Esophagus (tissue), 2 donors: ENCODE measurements at regions not wholly inside any gene's neighbourhood (a gene's known extent, or its start where the extent isn't known, plus 50 kb on each side); places are given as distances from the start of the nearest gene placed in this dataset.

Experiments
- H3K27ac ChIP-seq, 2 donors: one replicate each; pipeline ENCODE4 v1.5.1; 2013; ENCODE audit warnings: low read depth in 2 of 2, mild to moderate bottlenecking in 2 of 2, inconsistent platforms in 1 of 2, low read length in 1 of 2, moderate library complexity in 1 of 2
- H3K27me3 ChIP-seq, 2 donors: one replicate each; pipeline ENCODE4 v1.6.1; 2013; ENCODE audit warnings: low read length in 2 of 2, control low read depth in 1 of 2, mild to moderate bottlenecking in 1 of 2; ENCODE audit not compliant: insufficient read depth in 2 of 2, control insufficient read depth in 1 of 2
- H3K36me3 ChIP-seq, 2 donors: one replicate each; pipeline ENCODE4 v1.6.1; 2013; ENCODE audit warnings: low read length in 1 of 2; ENCODE audit not compliant: control insufficient read depth in 2 of 2, insufficient read depth in 2 of 2
- H3K4me1 ChIP-seq, 2 donors: one replicate each; pipeline ENCODE4 v1.6.1; 2013; ENCODE audit warnings: low read length in 1 of 2; ENCODE audit not compliant: control insufficient read depth in 2 of 2, insufficient read depth in 2 of 2
- H3K4me3 ChIP-seq, 2 donors: one replicate each; pipeline ENCODE4 v1.5.1; 2013; ENCODE audit warnings: low read length in 2 of 2, mild to moderate bottlenecking in 2 of 2, low read depth in 1 of 2, moderate library complexity in 1 of 2
- H3K9me3 ChIP-seq, 2 donors: one replicate each; pipeline ENCODE4 v1.6.1; 2013; ENCODE audit warnings: mild to moderate bottlenecking in 2 of 2, low read depth in 1 of 2, low read length in 1 of 2, moderate library complexity in 1 of 2; ENCODE audit not compliant: control insufficient read depth in 2 of 2, insufficient read depth in 1 of 2
- WGBS, 2 donors: extraction: QIAGEN DNeasy Blood & Tissue Kit; methylation state at CpG; one replicate each; pipeline ENCODE4 v1.1.7; 2013; 5-methylcytosine and 5-hydroxymethylcytosine counted together
- donor health status: healthy with polysubstance abuse.
- donor health status: Bipolar disorder and iron deficiency.

DNA sequence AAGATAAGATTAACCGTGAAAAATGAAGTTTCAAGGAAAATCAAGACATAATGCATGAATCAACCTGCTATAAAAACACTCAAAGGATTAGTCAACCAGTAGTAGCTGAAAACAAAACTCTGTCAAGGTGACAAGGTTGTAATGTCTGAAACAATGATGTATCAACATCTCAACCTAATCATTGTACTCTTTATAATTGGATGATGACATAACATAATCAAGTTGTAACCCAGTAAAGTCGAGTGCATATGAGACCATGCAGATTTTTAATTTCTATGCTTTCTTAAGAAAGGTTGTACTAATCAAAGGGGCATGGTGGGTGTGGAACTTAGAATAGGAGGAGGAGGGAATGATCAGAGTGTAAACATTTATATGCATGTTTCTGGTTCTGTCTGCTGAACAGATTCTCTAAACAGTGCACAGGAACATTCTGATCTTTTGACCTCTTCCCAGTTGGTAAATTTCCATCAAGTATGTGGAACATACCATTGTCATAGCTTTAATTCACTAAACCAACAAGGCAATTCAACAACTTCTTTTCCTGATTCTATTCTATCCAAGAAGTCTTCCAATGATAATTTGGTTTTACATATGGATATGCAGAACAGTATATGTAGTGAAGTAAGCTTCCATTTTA, 253.7 kb downstream of the TTC6 start:
- WGBS, 2 donors: 64 to 73% methylated on average over 2 of the region's 2 CpGs
- H3K4me3 ChIP-seq: no peak overlapping the region
- no peaks in the 10 kb centered on the region for H3K36me3 ChIP-seq
- no peaks in the 10 kb centered on the region for H3K27me3 ChIP-seq
- H3K4me1 ChIP-seq: no peaks in the 10 kb centered on the region
- H3K27ac ChIP-seq: no peak overlapping the region
- H3K9me3 ChIP-seq: no peaks in the 10 kb centered on the region

DNA sequence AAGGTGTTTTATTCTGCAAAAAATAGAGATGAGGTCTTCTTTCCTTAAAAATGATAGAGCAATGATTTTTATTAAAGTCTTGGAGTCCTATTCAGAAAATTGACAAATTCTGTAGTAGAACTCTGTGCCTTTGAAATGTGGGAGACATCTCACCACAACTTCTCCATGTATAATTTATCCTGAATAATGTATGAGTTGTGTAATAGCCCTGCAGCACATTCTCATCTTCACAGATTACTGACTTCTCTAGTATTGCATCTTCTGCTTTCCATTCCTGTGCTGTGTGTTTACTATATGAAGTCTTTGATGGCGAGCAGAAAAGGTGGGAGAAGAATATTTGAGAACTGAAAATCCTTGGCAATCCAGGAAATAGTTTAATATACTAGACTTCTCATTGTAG, 255.6 kb downstream of the TTC6 start:
- H3K4me1 ChIP-seq: no peaks in the 10 kb centered on the region
- no peak overlapping the region for H3K4me3 ChIP-seq
- H3K27me3 ChIP-seq: no peaks in the 10 kb centered on the region
- 80 to 83% methylated on average over 1 of the region's 1 CpG for WGBS, 2 donors
- H3K27ac ChIP-seq: no peak overlapping the region
- no peaks in the 10 kb centered on the region for H3K9me3 ChIP-seq
- no peaks in the 10 kb centered on the region for H3K36me3 ChIP-seq

DNA sequence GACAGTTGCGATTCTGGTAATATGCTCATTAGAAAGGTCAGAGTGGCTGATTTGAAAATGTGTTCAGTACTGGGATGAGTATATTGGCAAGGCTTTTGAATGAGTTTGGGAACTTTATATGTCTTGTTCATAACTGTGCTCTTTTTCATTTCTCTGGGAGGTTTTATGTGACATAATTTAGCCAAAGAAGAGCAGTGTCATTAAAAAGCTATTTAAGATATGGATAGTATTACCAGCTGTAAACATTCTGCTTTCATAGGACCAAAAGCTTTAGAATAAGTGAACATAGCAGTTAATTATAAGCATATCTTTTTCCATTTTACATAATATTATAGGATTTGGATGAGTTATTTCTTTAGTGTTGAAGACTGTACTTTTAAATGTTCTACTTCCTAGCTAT, 260.4 kb downstream of the TTC6 start:
- H3K27ac ChIP-seq: no peak overlapping the region
- 59 to 70% methylated on average over 1 of the region's 1 CpG for WGBS, 2 donors

DNA sequence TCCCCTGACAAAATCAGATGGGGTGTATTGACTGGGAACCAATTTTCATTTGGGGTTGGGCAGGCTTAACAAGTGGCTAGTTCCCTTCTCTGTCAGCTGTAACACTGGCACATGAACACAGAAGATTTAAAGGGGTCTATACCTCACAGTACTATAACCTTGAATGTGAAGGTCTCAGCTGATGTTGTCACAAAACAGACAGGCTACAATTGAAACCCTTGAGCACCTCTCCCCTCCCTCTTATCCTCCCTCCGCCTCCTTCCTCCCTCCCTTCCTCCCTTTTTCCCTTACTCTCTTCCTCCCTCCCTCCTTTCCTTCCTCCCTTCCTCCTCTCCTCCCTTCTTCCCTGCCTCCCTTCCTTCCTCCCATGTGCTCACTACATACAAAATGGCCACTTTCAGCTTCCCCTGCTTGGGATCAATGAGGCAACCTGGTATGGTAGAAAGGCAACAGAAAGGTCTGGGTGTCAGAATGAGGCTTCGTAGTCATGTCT, 262.4 kb downstream of the TTC6 start:
- no peak overlapping the region for H3K27ac ChIP-seq
- 90 to 91% methylated on average over 2 of the region's 2 CpGs for WGBS, 2 donors
- H3K4me1 ChIP-seq: no peaks in the 10 kb centered on the region
- no peaks in the 10 kb centered on the region for H3K27me3 ChIP-seq
- H3K36me3 ChIP-seq: no peaks in the 10 kb centered on the region
- H3K9me3 ChIP-seq: no peaks in the 10 kb centered on the region
- H3K4me3 ChIP-seq: no peak overlapping the region

More for the DNA sequence above, 260.4 kb downstream of the TTC6 start:
- H3K4me3 ChIP-seq: no peak overlapping the region
- H3K27me3 ChIP-seq: no peaks in the 10 kb centered on the region
- H3K9me3 ChIP-seq: no peaks in the 10 kb centered on the region
- no peaks in the 10 kb centered on the region for H3K36me3 ChIP-seq
- H3K4me1 ChIP-seq: no peaks in the 10 kb centered on the region

DNA sequence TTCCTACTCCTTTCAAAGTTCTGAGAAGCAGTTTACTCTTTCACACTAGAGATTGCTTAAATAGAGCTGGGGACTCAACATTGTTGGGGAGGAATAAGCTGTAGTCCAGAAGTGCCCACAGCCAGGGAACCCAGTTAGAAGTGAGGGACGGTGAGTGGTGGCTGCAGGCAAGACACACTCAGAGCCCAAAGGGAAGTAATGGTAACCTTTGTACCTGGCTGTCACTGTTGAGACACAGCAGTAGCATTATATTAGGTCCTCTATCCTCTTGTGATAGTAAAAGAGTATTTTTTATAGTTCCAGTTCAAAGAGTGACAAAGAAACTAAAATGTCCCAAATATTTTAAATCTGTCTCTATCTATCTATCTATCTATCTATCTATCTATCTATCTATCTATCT, 263.3 kb downstream of the TTC6 start:
- Histone ChIP-seq H3K27me3 (no peaks in the 10 kb centered on the region), H3K9me3 (no peaks in the 10 kb centered on the region), H3K4me3 (no peak overlapping the region), H3K4me1 (no peaks in the 10 kb centered on the region), H3K36me3 (no peaks in the 10 kb centered on the region), H3K27ac (no peak overlapping the region)
- WGBS, 2 donors: 67 to 91% methylated on average over 1 of the region's 1 CpG

DNA sequence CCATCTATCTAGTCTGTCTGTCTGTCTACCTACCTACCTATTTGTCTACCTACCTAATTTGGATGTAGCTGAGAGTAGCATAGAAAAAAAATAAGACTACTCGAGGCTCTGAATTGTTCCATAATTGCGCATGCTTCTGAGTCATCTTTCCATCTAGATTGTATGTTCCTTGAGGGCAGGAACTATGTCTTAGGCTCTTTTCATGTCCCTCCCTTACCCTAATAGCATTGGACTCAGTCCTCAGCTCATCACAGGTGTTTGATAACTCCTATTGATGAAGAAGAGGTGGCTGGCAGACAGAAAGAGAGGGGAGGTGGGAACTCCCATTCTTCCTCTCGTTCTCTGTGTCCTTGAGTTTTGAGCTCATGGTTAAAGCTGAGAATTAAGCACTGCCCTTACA, 263.7 kb downstream of the TTC6 start:
- 74 to 83% methylated on average over 3 of the region's 3 CpGs for WGBS, 2 donors
- H3K9me3 ChIP-seq: no peaks in the 10 kb centered on the region
- no peak overlapping the region for H3K27ac ChIP-seq
- H3K36me3 ChIP-seq: no peaks in the 10 kb centered on the region
- H3K27me3 ChIP-seq: no peaks in the 10 kb centered on the region
- no peaks in the 10 kb centered on the region for H3K4me1 ChIP-seq
- H3K4me3 ChIP-seq: no peak overlapping the region

DNA sequence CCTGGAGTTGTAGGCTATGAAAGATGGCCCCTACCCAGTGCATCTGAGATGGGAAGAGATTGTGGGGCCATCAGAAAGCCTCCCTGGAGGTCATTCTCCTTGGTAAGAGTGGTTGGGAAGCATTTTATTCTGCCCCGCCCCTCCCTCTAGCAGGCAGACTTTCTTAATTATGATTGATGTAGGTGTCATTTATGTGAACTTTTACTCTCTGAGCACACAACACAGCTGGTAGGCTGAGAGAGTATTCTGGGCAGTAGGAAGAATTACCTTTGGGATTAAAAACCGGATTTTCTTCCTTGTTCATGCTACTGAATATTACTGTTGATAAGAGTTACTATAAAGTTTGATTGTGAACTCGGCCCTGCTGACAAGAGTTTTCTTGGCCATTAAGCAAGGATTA, 266.8 kb downstream of the TTC6 start:
- Histone ChIP-seq H3K36me3 (no peaks in the 10 kb centered on the region), H3K4me3 (no peak overlapping the region), H3K27me3 (no peaks in the 10 kb centered on the region), H3K9me3 (no peaks in the 10 kb centered on the region), H3K4me1 (peaks cover 0 to 4% of the 10 kb centered on the region in 2 donors), H3K27ac (no peak overlapping the region)
- WGBS, 2 donors: 46 to 48% methylated on average over 3 of the region's 3 CpGs

DNA sequence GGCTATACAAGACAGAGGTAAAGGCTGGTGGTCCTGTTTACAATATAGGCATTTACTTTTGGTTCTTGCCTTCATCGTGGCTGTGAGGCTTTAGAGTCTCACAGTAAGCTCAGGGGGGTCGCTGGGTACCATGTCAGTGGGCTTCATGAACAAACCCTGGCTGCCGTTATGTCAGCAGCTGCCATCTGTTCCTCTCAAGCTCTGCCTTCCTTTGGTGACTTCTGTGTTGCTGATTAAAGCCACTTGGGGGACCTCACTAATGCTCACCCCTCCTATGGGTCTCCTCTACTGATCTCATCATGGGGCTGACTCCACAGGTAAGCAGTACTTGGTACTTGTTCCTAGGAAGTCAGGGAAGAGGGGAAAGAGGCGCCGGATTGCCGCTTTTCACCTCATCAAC, 268.7 kb downstream of the TTC6 start:
- peaks cover 0 to 4% of the 10 kb centered on the region in 2 donors for H3K4me1 ChIP-seq
- no peak overlapping the region for H3K27ac ChIP-seq
- no peaks in the 10 kb centered on the region for H3K9me3 ChIP-seq
- no peaks in the 10 kb centered on the region for H3K36me3 ChIP-seq
- no peaks in the 10 kb centered on the region for H3K27me3 ChIP-seq
- 85 to 87% methylated on average over 6 of the region's 6 CpGs for WGBS, 2 donors
- no peak overlapping the region for H3K4me3 ChIP-seq

DNA sequence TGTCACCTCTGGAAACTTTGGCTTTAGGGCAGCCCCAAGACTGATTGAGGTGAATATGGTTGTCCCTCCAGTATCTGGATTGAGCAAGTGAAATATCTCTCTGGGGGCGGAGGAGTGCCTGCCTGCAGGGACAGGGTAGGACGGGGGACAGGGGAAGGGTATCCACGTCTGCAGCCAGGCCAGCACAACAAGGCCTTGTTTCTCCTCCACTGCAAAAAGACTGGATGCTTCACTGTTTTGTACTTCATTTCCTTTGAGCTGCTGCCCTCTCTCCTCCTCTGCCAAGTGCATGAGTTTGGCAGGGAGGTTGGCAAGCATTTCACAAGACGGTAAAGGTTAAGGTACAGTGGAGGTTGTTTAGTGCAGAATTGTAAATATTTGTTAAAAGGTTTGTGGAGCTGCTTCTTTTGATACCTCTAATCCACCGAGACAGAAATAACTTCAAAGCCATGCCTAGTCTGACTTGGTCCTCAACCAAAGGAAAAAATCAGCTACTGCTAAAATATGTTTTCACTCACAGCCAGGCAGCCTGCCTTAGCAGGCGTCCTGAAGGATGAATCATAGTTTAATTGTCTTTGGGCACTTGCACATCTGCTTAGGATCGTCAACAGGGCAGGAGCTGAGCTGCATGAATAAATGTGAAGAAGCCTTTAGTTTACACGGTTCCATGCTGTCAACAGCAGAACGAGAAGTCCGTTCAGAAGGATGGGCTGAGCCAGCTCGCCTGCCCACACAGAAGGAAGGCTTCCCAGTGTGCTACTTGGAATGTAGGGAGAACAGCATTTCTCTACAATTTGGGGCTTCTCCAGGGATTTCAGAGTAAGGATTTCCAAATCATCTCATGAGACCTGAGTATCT, 269.7 kb downstream of the TTC6 start:
- H3K4me1 ChIP-seq: peaks cover 0 to 7% of the 10 kb centered on the region in 2 donors
- no peaks in the 10 kb centered on the region for H3K9me3 ChIP-seq
- no peaks in the 10 kb centered on the region for H3K27me3 ChIP-seq
- H3K36me3 ChIP-seq: no peaks in the 10 kb centered on the region
- H3K4me3 ChIP-seq: no peak overlapping the region
- peak overlapping the region; percentile 26 to 49 for H3K27ac ChIP-seq
- 26 to 33% methylated on average over 11 of the region's 11 CpGs for WGBS, 2 donors
